PC-3 (cell line): ENCODE measurements at regions not wholly inside any gene's neighbourhood (a gene's known extent, or its start where the extent isn't known, plus 50 kb on each side); places are given as distances from the start of the nearest gene placed in this dataset.

Experiments used
- ATAC-seq: fragments of 200-7000 bp; cut with Tn5 transposase; 2 replicates; pipeline ENCODE4 v1.9.1; 2020; ENCODE audit warnings: mild to moderate bottlenecking, moderate library complexity
- BruUV-seq: library from RNA; stranded (reverse); fragments of 400-500 nt; replicated peaks from 2 replicates; lab custom pipeline; 2021; lab: Mats Ljungman, UMichigan
- CTCF ChIA-PET: fragments of 300-600 bp; sonication (Branson Sonifier 250); formaldehyde crosslinking; loops from one replicate; lab custom pipeline; 2022; ENCODE audit warnings: antibody characterized with exemption; lab: Charles Lee
- POLR2A ChIA-PET: fragments of 300-600 bp; sonication (Branson Sonifier 250); formaldehyde crosslinking; loops from one replicate; lab custom pipeline; 2022; ENCODE audit warnings: antibody characterized with exemption; ENCODE audit not compliant: unreplicated experiment; lab: Charles Lee
- DNase-seq: peaks from one replicate; pipeline ENCODE4 v3.0.0-alpha.2; 2015
- H2AFZ ChIP-seq: fragments of 300-600 bp; sonication (generic); 2 replicates; pipeline ENCODE4 v1.6.0; 2016; ENCODE audit warnings: antibody characterized with exemption, low read length
- H3F3A ChIP-seq: fragments of 300-600 bp; sonication (generic); one replicate; pipeline ENCODE4 v1.6.0; 2017; ENCODE audit warnings: antibody characterized with exemption, low read length, control low read depth, mild to moderate bottlenecking; ENCODE audit not compliant: unreplicated experiment
- H3K27ac ChIP-seq: fragments of 300-600 bp; sonication (generic); 2 replicates; pipeline ENCODE4 v1.5.1; 2016; ENCODE audit warnings: mild to moderate bottlenecking, low read length
- H3K27me3 ChIP-seq: fragments of 300-600 bp; sonication (generic); 2 replicates; pipeline ENCODE4 v1.6.1; 2016; ENCODE audit warnings: low read length, mixed read lengths
- H3K36me3 ChIP-seq: fragments of 300-600 bp; sonication (generic); 2 replicates; pipeline ENCODE4 v1.6.1; 2016; ENCODE audit warnings: low read depth, mixed run types, low read length, mixed read lengths
- H3K4me1 ChIP-seq: fragments of 300-600 bp; sonication (generic); 2 replicates; pipeline ENCODE4 v1.5.1; 2016; ENCODE audit warnings: low read length; ENCODE audit not compliant: insufficient read depth
- H3K4me2 ChIP-seq: fragments of 300-600 bp; sonication (generic); 2 replicates; pipeline ENCODE4 v1.6.0; 2016; ENCODE audit warnings: low read length
- H3K4me3 ChIP-seq: fragments of 300-600 bp; sonication (generic); 2 replicates; pipeline ENCODE4 v1.5.1; 2016; ENCODE audit warnings: mild to moderate bottlenecking, low read length, mixed read lengths
- H3K79me2 ChIP-seq: fragments of 300-600 bp; sonication (generic); 2 replicates; pipeline ENCODE4 v1.6.1; 2017; ENCODE audit warnings: low read length, mixed read lengths
- H3K9ac ChIP-seq: fragments of 300-600 bp; sonication (generic); 2 replicates; pipeline ENCODE4 v1.6.0; 2016; ENCODE audit warnings: mild to moderate bottlenecking, low read length
- H3K9me2 ChIP-seq: fragments of 300-600 bp; sonication (generic); replicated peaks from 2 replicates; pipeline ENCODE4 v1.6.1; 2016; ENCODE audit warnings: mixed run types, low read length, mixed read lengths
- H3K9me3 ChIP-seq: fragments of 300-600 bp; sonication (generic); 2 replicates; pipeline ENCODE4 v1.6.1; 2016; ENCODE audit warnings: low read length, mixed read lengths
- H4K20me1 ChIP-seq: fragments of 300-600 bp; sonication (generic); 2 replicates; pipeline ENCODE4 v1.6.1; 2016; ENCODE audit warnings: low read length, mixed read lengths
- CTCF ChIP-seq: fragments of 300-600 bp; sonication (generic); conservative IDR thresholded peaks from 2 replicates; pipeline ENCODE4 v1.5.1; 2017; ENCODE audit warnings: antibody characterized with exemption, low read depth, mild to moderate bottlenecking, low read length
- EZH2 ChIP-seq: fragments of 300-600 bp; sonication (generic); IDR thresholded peaks from one replicate; pipeline ENCODE4 v1.6.1; 2017; ENCODE audit warnings: antibody characterized with exemption, mild to moderate bottlenecking, low read length; ENCODE audit not compliant: unreplicated experiment
- EZH2phosphoT487 ChIP-seq: fragments of 300-600 bp; sonication (generic); IDR thresholded peaks from 2 replicates; pipeline ENCODE4 v1.6.1; 2018; ENCODE audit warnings: mild to moderate bottlenecking, antibody characterized with exemption, low read length, borderline replicate concordance
- intact Hi-C: fragments of 100-400 bp; cut with micrococcal nuclease; formaldehyde crosslinking; loops from 2 replicates; pipeline ENCODE4 v1.9.0; 2023

GRCh38 chr2:182631299-182631698 is 84.8 kb upstream of the DNAJC10 start:
- DNase-seq (no peak), ATAC-seq (no peak)
- H2AFZ ChIP-seq, result no peak overlapping the region
- H3F3A ChIP-seq, result no peaks in the 10 kb centered on the region
- H4K20me1 ChIP-seq, result no peaks in the 10 kb centered on the region
- no peak overlapping the region for H3K4me3 ChIP-seq
- peaks cover 4% of the 10 kb centered on the region for H3K27me3 ChIP-seq
- H3K4me2 ChIP-seq, result no peak overlapping the region
- H3K9ac ChIP-seq, result no peak overlapping the region
- ChIA-PET POLR2A (no interaction called here), CTCF (no interaction called here)
- no peaks in the 10 kb centered on the region for H3K4me1 ChIP-seq
- H3K36me3 ChIP-seq, result no peaks in the 10 kb centered on the region
- no peaks in the 10 kb centered on the region for H3K79me2 ChIP-seq
- BruUV-seq, result no TSS peak
- no peak overlapping the region for H3K27ac ChIP-seq
- no peak for TF ChIP-seq CTCF
- no peak for TF ChIP-seq EZH2phosphoT487
- no peak for TF ChIP-seq EZH2
- H3K9me3 ChIP-seq, result no peaks in the 10 kb centered on the region
- H3K9me2 ChIP-seq, result no peaks in the 10 kb centered on the region
- intact Hi-C loops, result no loop called here

- DNase-seq, result no peak
- H3K4me1 ChIP-seq, result no peaks in the 10 kb centered on the region
- no peaks in the 10 kb centered on the region for H3K36me3 ChIP-seq
- no peaks in the 10 kb centered on the region for H3K79me2 ChIP-seq
- H4K20me1 ChIP-seq, result no peaks in the 10 kb centered on the region
- no peak overlapping the region for H3K9ac ChIP-seq
- POLR2A ChIA-PET, result no interaction called here
- no peak overlapping the region for H2AFZ ChIP-seq
- CTCF ChIA-PET, result no interaction called here
- ATAC-seq, result no peak
- H3K4me2 ChIP-seq, result no peak overlapping the region
- H3K27ac ChIP-seq, result no peak overlapping the region
- no peak overlapping the region for H3K4me3 ChIP-seq
- no peaks in the 10 kb centered on the region for H3F3A ChIP-seq
- intact Hi-C loops, result no loop called here
- BruUV-seq, result no TSS peak
- no peaks in the 10 kb centered on the region for H3K9me3 ChIP-seq
- TF ChIP-seq CTCF (no peak), EZH2 (no peak), EZH2phosphoT487 (no peak)
- H3K27me3 ChIP-seq, result peaks cover 14% of the 10 kb centered on the region
- H3K9me2 ChIP-seq, result no peaks in the 10 kb centered on the region
These were observed 81.7 kb upstream of the DNAJC10 start for GRCh38 chr2:182634386-182634785.

GRCh38 chr2:182636699-182637098 is 79.4 kb upstream of the DNAJC10 start:
- no peaks in the 10 kb centered on the region for H3K9me3 ChIP-seq

More at GRCh38 chr2:182636699-182637098, 79.4 kb upstream of the DNAJC10 start:
- ATAC-seq (no peak), DNase-seq (no peak)
- Histone ChIP-seq H3K4me3 (no peak overlapping the region), H3K27me3 (peaks cover 14% of the 10 kb centered on the region), H3K36me3 (no peaks in the 10 kb centered on the region), H3K27ac (no peak overlapping the region), H3K9ac (no peak overlapping the region), H3K4me1 (no peaks in the 10 kb centered on the region), H3K79me2 (no peaks in the 10 kb centered on the region), H4K20me1 (no peaks in the 10 kb centered on the region), H3K4me2 (no peak overlapping the region), H3K9me2 (no peaks in the 10 kb centered on the region), H3F3A (no peaks in the 10 kb centered on the region), H2AFZ (no peak overlapping the region)
- TF ChIP-seq CTCF (no peak), EZH2 (no peak), EZH2phosphoT487 (no peak)
- ChIA-PET POLR2A (no interaction called here), CTCF (no interaction called here)
- intact Hi-C loops, result no loop called here
- BruUV-seq, result no TSS peak
